HEK293 (cell line): ENCODE measurements at regions not wholly inside any gene's neighbourhood (a gene's known extent, or its start where the extent isn't known, plus 50 kb on each side); places are given as distances from the start of the nearest gene placed in this dataset.

Experiments
- HOXA7 ChIP-seq: sonication (generic); formaldehyde crosslinking; IDR thresholded peaks from 2 replicates; pipeline ENCODE4 v1.8.1; 2022; ENCODE audit warnings: missing genetic modification reagents, borderline replicate concordance
- PRDM2 ChIP-seq: fragments of 450-650 bp; formaldehyde crosslinking; IDR thresholded peaks from 2 replicates; pipeline ENCODE4 v1.5.1; 2016; ENCODE audit warnings: missing biosample characterization, missing genetic modification characterization, borderline replicate concordance
- ZBTB11 ChIP-seq: fragments of 450-650 bp; formaldehyde crosslinking; conservative IDR thresholded peaks from 2 replicates; pipeline ENCODE4 v1.5.1; 2016; ENCODE audit warnings: low read depth, missing biosample characterization, missing genetic modification characterization
- ZBTB17 ChIP-seq: fragments of 450-650 bp; formaldehyde crosslinking; IDR thresholded peaks from 2 replicates; pipeline ENCODE4 v1.5.1; 2016; ENCODE audit warnings: missing biosample characterization, missing genetic modification characterization
- ZFP37 ChIP-seq: fragments of 450-650 bp; formaldehyde crosslinking; IDR thresholded peaks from 2 replicates; pipeline ENCODE4 v1.5.1; 2016; ENCODE audit warnings: missing biosample characterization, missing genetic modification characterization
- ZFP41 ChIP-seq: fragments of 450-650 bp; formaldehyde crosslinking; IDR thresholded peaks from 2 replicates; pipeline ENCODE4 v1.5.1; 2016; ENCODE audit warnings: missing biosample characterization, missing genetic modification characterization, borderline replicate concordance
- ZNF157 ChIP-seq: fragments of 450-650 bp; formaldehyde crosslinking; IDR thresholded peaks from 2 replicates; pipeline ENCODE4 v1.5.1; 2016; ENCODE audit warnings: missing biosample characterization, missing genetic modification characterization
- ZNF394 ChIP-seq: fragments of 450-650 bp; formaldehyde crosslinking; IDR thresholded peaks from 2 replicates; pipeline ENCODE4 v1.5.1; 2016; ENCODE audit warnings: missing biosample characterization, missing genetic modification characterization, mild to moderate bottlenecking, moderate library complexity, borderline replicate concordance
- ZNF426 ChIP-seq: fragments of 450-650 bp; formaldehyde crosslinking; IDR thresholded peaks from 2 replicates; pipeline ENCODE4 v1.5.1; 2017; ENCODE audit warnings: missing biosample characterization, missing genetic modification characterization, mild to moderate bottlenecking, inconsistent platforms, moderate library complexity
- ZNF488 ChIP-seq: fragments of 450-650 bp; formaldehyde crosslinking; IDR thresholded peaks from 2 replicates; pipeline ENCODE4 v1.5.1; 2016; ENCODE audit warnings: missing biosample characterization, missing genetic modification characterization
- ZNF518A ChIP-seq: fragments of 450-650 bp; formaldehyde crosslinking; conservative IDR thresholded peaks from 2 replicates; pipeline ENCODE4 v1.5.1; 2016; ENCODE audit warnings: low read depth, missing biosample characterization, missing genetic modification characterization
- ZNF623 ChIP-seq: fragments of 450-650 bp; formaldehyde crosslinking; IDR thresholded peaks from 2 replicates; pipeline ENCODE4 v1.5.1; 2016; ENCODE audit warnings: missing biosample characterization, missing genetic modification characterization
- ZNF677 ChIP-seq: fragments of 450-650 bp; IDR thresholded peaks from 2 replicates; pipeline ENCODE4 v1.5.0; 2018; ENCODE audit warnings: missing biosample characterization, mild to moderate bottlenecking, missing genetic modification characterization, moderate library complexity

- TF ChIP-seq ZFP41 (tag by site-specific recombination): no peak
- no peak for TF ChIP-seq PRDM2 (tag by site-specific recombination)
- TF ChIP-seq ZNF623: no peak
- TF ChIP-seq ZBTB17 (tag by site-specific recombination): no peak
- no peak for TF ChIP-seq ZNF157
- no peak for TF ChIP-seq ZNF488 (tag by site-specific recombination)
- TF ChIP-seq ZNF518A (tag by site-specific recombination): peak; percentile 61
- peak; percentile 38; the same call in 1 of the 2 replicates for TF ChIP-seq ZBTB11 (tag by site-specific recombination)
- TF ChIP-seq ZFP37 (tag by site-specific recombination): no peak
- no peak for TF ChIP-seq ZNF677 (tag by site-specific recombination)
- TF ChIP-seq ZNF426 (tag by site-specific recombination): peak; percentile 41
- peak; percentile 55; the same call in 1 of the 2 replicates for TF ChIP-seq ZNF394 (tag by site-specific recombination)
- no peak for TF ChIP-seq HOXA7
These were observed 68.6 kb upstream of the RESF1 start (continued) for GRCh38 chr12:31890295-31891285.
